GM12892 (cell line): ENCODE measurements at regions not wholly inside any gene's neighbourhood (a gene's known extent, or its start where the extent isn't known, plus 50 kb on each side); places are given as distances from the start of the nearest gene placed in this dataset.

Experiments used
- POLR2A ChIP-seq: IDR thresholded peaks from 2 replicates; pipeline ENCODE4 v1.6.1; 2011; ENCODE audit warnings: low read depth, low read length, control low read depth
- POLR2AphosphoS5 ChIP-seq: IDR thresholded peaks from 2 replicates; pipeline ENCODE4 v1.6.1; 2011; ENCODE audit warnings: low read depth, low read length, control low read depth
- TAF1 ChIP-seq: IDR thresholded peaks from 2 replicates; pipeline ENCODE4 v1.6.1; 2011; ENCODE audit warnings: low read depth, mild to moderate bottlenecking, control low read depth, low read length, borderline replicate concordance

- TF ChIP-seq POLR2A (no peak), TAF1 (no peak), POLR2AphosphoS5 (no peak)
Measured at GRCh38 chr10:92768104-92768503, 78.3 kb downstream of the HHEX start.
